GM12873 (cell line): ENCODE measurements at regions not wholly inside any gene's neighbourhood (a gene's known extent, or its start where the extent isn't known, plus 50 kb on each side); places are given as distances from the start of the nearest gene placed in this dataset.

Experiments
- TF ChIP-seq, protein P1 (sequence below): IDR thresholded peaks from 2 replicates; pipeline ENCODE4 v1.5.1; 2012; ENCODE audit warnings: low read depth, mild to moderate bottlenecking, moderate library complexity, low read length, control low read depth; ENCODE audit not compliant: insufficient read depth; ENCODE audit errors: missing control alignments

DNA sequence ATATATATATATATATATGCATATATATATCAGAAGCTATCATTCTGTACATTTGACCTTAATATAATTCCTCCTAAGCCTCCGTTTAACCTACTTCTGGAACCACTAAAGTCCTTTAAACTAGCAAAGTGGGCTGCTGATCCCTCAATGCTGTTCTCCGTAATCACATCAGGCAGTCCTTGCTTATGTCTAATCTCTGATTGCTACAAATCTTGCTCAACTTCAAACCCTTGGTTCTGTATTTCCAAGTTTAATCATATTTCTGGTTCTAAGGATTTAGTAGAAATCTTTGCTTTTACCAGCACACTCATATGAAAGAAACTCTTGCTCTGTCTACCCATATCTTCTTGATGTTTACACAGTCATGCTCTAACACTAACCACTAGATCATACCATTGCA lies 91.5 kb upstream of the GALNT13 start:
- TF ChIP-seq, protein P1, sequence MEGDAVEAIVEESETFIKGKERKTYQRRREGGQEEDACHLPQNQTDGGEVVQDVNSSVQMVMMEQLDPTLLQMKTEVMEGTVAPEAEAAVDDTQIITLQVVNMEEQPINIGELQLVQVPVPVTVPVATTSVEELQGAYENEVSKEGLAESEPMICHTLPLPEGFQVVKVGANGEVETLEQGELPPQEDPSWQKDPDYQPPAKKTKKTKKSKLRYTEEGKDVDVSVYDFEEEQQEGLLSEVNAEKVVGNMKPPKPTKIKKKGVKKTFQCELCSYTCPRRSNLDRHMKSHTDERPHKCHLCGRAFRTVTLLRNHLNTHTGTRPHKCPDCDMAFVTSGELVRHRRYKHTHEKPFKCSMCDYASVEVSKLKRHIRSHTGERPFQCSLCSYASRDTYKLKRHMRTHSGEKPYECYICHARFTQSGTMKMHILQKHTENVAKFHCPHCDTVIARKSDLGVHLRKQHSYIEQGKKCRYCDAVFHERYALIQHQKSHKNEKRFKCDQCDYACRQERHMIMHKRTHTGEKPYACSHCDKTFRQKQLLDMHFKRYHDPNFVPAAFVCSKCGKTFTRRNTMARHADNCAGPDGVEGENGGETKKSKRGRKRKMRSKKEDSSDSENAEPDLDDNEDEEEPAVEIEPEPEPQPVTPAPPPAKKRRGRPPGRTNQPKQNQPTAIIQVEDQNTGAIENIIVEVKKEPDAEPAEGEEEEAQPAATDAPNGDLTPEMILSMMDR: no peak

DNA sequence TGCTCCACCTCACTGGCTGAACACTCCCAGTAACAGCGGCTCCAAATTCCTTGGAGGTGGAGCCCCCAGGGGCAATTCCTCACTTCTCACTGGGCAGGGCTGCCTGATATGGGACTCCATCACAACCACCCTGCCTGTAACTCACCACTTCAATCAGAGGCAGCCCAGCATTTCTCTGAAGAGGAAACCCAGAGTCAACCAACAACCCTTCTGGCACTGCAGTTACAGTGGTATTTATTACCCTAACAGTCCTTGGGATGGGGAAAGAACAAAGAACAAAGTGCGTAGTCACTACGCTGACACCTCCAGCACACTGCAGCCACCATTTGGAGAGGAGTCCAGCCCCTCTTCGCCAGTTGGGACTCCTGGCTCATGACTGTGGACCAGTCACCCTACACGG lies 85.7 kb upstream of the GALNT13 start:
- TF ChIP-seq, protein P1: no peak

DNA sequence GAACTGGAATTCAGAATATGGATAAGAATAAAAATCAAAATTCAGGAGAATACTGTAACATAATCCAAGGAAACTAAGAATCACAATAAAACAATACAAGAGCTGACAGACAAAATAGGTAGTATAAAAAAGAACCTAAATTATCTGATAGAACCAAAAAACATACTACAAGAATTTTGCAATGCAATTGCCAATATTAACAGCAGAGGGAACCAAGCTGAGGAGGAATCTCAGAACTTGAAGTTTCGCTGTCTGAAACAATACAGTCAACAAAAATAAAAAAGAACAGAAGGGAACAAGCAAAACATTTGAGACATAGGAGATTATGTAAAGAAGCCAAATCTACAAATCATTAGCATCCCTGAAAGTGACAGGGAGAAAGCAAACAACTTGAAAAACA lies 84.1 kb upstream of the GALNT13 start:
- TF ChIP-seq, protein P1: no peak

DNA sequence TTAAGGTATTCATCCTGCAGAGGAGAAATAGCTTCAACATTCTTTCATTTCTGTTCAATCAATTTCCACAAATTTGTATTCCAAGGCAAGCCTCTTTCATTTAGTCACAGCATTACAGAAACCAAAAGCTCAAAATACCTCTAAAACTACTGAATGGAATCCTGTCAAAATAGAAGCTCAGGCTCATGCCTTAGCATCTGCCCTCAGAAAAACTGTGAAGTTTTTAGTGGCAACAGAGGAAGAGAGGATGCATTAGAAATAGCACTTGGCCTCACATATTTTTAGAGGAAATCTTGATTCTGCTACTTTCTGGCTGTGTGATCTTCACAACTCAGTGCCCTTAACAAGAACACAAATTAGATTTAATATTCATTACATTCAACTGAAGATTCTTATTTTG lies 69.1 kb upstream of the GALNT13 start:
- TF ChIP-seq, protein P1: no peak

DNA sequence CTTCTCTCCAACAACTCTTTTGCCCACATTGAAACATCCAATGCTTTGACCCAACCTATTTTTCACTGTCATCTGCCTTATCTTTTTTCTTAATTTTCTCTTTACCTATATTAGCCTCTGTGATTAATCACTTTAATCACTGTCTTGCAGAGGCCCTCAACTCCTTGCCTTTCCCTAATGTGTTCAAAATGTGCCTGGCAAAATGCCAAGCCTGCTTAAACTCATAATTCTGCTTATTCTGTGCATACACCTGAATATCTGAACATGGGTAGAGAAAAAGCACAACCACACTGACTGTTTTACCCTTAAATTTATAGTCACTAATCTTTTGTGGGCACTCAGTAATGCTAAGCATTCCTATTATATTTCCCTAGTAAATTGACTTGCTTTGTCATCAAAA lies 63.0 kb upstream of the GALNT13 start:
- TF ChIP-seq, protein P1: no peak

DNA sequence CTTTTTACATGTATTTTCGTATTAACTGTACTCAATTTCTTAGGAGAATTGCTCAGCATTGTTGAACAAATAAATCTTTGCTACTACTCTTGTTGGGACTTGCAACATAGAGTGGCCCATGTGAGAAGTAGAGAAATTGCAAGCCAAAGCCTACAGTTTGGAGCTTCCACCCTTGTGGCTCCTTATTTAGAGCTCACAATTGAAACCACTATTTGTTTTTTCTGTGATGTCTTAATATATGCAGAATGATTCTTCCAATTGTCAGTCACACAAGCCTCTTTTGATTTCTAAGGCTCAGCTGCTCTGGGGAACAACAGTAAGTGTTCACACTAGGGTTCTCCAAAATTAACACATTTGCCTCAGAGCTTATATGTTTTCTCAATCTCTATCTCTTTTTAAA lies 60.2 kb upstream of the GALNT13 start:
- TF ChIP-seq, protein P1: no peak

DNA sequence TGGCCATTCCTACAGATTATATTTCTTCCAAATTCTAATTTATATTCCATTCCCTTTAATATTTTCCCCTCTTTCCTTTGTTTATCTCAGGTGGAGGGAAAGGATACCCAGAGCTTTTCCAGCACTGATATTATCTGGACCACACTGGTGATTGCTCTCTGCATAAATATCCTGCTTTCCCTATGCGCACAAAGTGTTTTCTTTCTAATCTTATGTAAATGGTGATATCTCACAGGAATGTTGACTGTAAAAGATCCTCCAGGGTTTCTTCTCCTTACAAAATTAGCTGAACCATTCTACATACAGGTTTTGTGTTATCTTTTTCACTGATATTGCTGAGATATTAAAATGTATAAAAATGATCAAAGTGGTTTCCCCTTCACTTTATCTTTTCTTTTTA lies 59.1 kb upstream of the GALNT13 start:
- TF ChIP-seq, protein P1: no peak

DNA sequence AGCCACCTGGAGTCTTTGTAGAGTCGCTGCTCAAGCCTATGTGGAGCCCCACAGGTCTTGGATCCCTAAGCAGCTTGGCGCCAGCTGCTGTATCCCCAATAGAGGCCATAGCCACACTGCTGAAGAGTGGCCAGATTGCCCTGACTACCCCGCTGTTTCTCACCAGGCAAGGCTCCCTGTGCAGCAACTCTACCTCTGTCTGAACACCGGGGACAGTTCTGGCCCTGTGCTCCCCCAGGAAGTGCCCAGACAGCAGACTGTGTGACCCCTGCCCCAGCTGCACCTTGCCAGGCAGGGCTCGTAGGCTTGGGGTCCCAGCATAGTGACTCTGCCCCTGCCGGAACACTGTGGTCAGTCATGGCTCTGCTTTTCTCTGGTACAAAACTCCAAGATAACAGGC lies 53.5 kb upstream of the GALNT13 start:
- TF ChIP-seq, protein P1: no peak
